H1 (cell line): ENCODE measurements at regions not wholly inside any gene's neighbourhood (a gene's known extent, or its start where the extent isn't known, plus 50 kb on each side); places are given as distances from the start of the nearest gene placed in this dataset.

Experiments
- KDM5A ChIP-seq: fragments of 200-600 bp; IDR thresholded peaks from 2 replicates; pipeline ENCODE4 v1.7.1; 2012; ENCODE audit warnings: mild to moderate bottlenecking, low read length, inconsistent platforms, mixed read lengths
- SP1 ChIP-seq: IDR thresholded peaks from 2 replicates; pipeline ENCODE4 v1.6.1; 2011; ENCODE audit warnings: low read depth, low read length
- YY1 ChIP-seq: IDR thresholded peaks from 2 replicates; pipeline ENCODE4 v1.6.1; 2011; ENCODE audit warnings: low read depth, mild to moderate bottlenecking, low read length
- ZNF274 ChIP-seq: IDR thresholded peaks from 2 replicates; pipeline ENCODE4 v1.7.0; 2012; ENCODE audit warnings: low read length, borderline replicate concordance; ENCODE audit errors: extremely low read depth
- TF ChIP-seq, protein P1 (sequence below), 3 experiments: IDR thresholded peaks; 1 replicate in 2 of 3; 2 replicates in 1 of 3; pipeline versions ENCODE4 v1.5.1 to v1.6.1; 2011; ENCODE audit warnings: low read length in 3 of 3, mild to moderate bottlenecking in 3 of 3, inconsistent platforms in 2 of 3, low read depth in 1 of 3, moderate library complexity in 1 of 3; ENCODE audit not compliant: insufficient read depth in 1 of 3; ENCODE audit errors: control extremely low read depth in 1 of 3
- TF ChIP-seq, protein P2 (sequence below): IDR thresholded peaks from 2 replicates; pipeline ENCODE4 v1.6.1; 2011; ENCODE audit warnings: low read length, improper control_type of control experiment

- TF ChIP-seq YY1 = no peak
- TF ChIP-seq SP1 = no peak
- no peak for TF ChIP-seq ZNF274
- TF ChIP-seq, protein P1, sequence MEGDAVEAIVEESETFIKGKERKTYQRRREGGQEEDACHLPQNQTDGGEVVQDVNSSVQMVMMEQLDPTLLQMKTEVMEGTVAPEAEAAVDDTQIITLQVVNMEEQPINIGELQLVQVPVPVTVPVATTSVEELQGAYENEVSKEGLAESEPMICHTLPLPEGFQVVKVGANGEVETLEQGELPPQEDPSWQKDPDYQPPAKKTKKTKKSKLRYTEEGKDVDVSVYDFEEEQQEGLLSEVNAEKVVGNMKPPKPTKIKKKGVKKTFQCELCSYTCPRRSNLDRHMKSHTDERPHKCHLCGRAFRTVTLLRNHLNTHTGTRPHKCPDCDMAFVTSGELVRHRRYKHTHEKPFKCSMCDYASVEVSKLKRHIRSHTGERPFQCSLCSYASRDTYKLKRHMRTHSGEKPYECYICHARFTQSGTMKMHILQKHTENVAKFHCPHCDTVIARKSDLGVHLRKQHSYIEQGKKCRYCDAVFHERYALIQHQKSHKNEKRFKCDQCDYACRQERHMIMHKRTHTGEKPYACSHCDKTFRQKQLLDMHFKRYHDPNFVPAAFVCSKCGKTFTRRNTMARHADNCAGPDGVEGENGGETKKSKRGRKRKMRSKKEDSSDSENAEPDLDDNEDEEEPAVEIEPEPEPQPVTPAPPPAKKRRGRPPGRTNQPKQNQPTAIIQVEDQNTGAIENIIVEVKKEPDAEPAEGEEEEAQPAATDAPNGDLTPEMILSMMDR (IDR thresholded peaks at IDR 0.05; ENCODE audit: control extremely low read depth in 1 of 3, insufficient read depth in 1 of 3, low read depth in 1 of 3, low read length in 3 of 3) = no peak
- TF ChIP-seq, protein P2, sequence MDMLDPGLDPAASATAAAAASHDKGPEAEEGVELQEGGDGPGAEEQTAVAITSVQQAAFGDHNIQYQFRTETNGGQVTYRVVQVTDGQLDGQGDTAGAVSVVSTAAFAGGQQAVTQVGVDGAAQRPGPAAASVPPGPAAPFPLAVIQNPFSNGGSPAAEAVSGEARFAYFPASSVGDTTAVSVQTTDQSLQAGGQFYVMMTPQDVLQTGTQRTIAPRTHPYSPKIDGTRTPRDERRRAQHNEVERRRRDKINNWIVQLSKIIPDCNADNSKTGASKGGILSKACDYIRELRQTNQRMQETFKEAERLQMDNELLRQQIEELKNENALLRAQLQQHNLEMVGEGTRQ = no peak
- TF ChIP-seq KDM5A = no peak
These were observed 160.6 kb upstream of the MLN start for GRCh38 chr6:33964387-33964786.
